Fibroblast of lung (primary cell): ENCODE measurements at regions not wholly inside any gene's neighbourhood (a gene's known extent, or its start where the extent isn't known, plus 50 kb on each side); places are given as distances from the start of the nearest gene placed in this dataset.

Experiments
- EZH2 ChIP-seq: IDR thresholded peaks from 2 replicates; pipeline ENCODE4 v1.5.1; 2012; ENCODE audit warnings: low read length, control low read depth, mild to moderate bottlenecking; ENCODE audit errors: missing control alignments
- TF ChIP-seq, protein P1 (sequence below), 2 donors: IDR thresholded peaks in 1 of 2; conservative IDR thresholded peaks in 1 of 2; 1 replicate in 1 of 2; 2 replicates in 1 of 2; pipeline ENCODE4 v1.5.1; 2011 to 2012; ENCODE audit warnings: low read length in 2 of 2, control low read depth in 1 of 2, inconsistent platforms in 1 of 2, low read depth in 1 of 2, mild to moderate bottlenecking in 1 of 2

DNA sequence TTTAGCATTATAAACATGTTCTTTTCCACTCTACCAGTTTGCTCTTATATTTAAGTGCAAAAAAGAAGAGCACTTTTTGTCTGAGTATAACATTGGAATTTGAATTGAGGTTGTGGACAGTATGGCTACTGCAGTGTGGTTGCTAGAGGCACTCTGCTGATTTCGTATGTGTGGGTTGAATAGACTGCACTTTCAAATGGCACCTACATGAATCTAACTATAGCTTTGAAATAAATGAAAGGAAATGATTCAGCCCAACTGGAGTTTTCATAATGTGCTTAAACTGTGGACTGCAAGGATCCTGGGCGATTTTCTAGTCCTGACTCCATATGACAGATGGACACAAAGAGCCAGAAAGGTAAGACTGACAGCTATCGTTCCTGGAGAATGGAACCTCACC, 657.6 kb upstream of the RIOK2 start:
- TF ChIP-seq EZH2, result no peak
- TF ChIP-seq, protein P1, sequence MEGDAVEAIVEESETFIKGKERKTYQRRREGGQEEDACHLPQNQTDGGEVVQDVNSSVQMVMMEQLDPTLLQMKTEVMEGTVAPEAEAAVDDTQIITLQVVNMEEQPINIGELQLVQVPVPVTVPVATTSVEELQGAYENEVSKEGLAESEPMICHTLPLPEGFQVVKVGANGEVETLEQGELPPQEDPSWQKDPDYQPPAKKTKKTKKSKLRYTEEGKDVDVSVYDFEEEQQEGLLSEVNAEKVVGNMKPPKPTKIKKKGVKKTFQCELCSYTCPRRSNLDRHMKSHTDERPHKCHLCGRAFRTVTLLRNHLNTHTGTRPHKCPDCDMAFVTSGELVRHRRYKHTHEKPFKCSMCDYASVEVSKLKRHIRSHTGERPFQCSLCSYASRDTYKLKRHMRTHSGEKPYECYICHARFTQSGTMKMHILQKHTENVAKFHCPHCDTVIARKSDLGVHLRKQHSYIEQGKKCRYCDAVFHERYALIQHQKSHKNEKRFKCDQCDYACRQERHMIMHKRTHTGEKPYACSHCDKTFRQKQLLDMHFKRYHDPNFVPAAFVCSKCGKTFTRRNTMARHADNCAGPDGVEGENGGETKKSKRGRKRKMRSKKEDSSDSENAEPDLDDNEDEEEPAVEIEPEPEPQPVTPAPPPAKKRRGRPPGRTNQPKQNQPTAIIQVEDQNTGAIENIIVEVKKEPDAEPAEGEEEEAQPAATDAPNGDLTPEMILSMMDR (conservative IDR thresholded peaks at IDR 0.05 in 1 of 2, IDR thresholded peaks at IDR 0.05 in 1 of 2; ENCODE audit: low read depth in 1 of 2, low read length in 2 of 2), result no peak
